C4-2B (cell line): ENCODE measurements at regions not wholly inside any gene's neighbourhood (a gene's known extent, or its start where the extent isn't known, plus 50 kb on each side); places are given as distances from the start of the nearest gene placed in this dataset.

Experiments
- H3K27ac ChIP-seq: fragments of 450-650 bp; 2 replicates; pipeline ENCODE4 v1.5.1; 2017
- CTCF ChIP-seq: fragments of 450-650 bp; conservative IDR thresholded peaks from 2 replicates; pipeline ENCODE4 v1.5.1; 2017; ENCODE audit warnings: mild to moderate bottlenecking
- ZFX ChIP-seq: fragments of 450-650 bp; IDR thresholded peaks from 2 replicates; pipeline ENCODE4 v1.6.1; 2017

GRCh38 chr2:83071914-83072313, 1387.2 kb downstream of the SUCLG1 start:
- no peak overlapping the region for H3K27ac ChIP-seq
- TF ChIP-seq ZFX (no peak), CTCF (peak; percentile 7; the same call in 1 of the 2 replicates)

- no peak overlapping the region for H3K27ac ChIP-seq
- TF ChIP-seq CTCF (no peak), ZFX (no peak)
Observed at GRCh38 chr2:83071352-83071751, 1387.7 kb downstream of the SUCLG1 start.

- TF ChIP-seq ZFX (no peak), CTCF (no peak)
- H3K27ac ChIP-seq = no peak overlapping the region
Observed at GRCh38 chr2:83069724-83070123, 1389.4 kb downstream of the SUCLG1 start.

- TF ChIP-seq CTCF (no peak), ZFX (no peak)
- H3K27ac ChIP-seq = no peak overlapping the region
Observed at GRCh38 chr2:83068714-83069113, 1390.4 kb downstream of the SUCLG1 start.

GRCh38 chr2:83067947-83068346, 1391.1 kb downstream of the SUCLG1 start:
- H3K27ac ChIP-seq = no peak overlapping the region
- TF ChIP-seq ZFX (no peak), CTCF (no peak)

- no peak for TF ChIP-seq CTCF
- TF ChIP-seq ZFX = no peak
- H3K27ac ChIP-seq = no peak overlapping the region
Observed at GRCh38 chr2:83063933-83064332, 1395.1 kb downstream of the SUCLG1 start.

- no peak overlapping the region for H3K27ac ChIP-seq
- TF ChIP-seq CTCF = no peak
- no peak for TF ChIP-seq ZFX
Observed at GRCh38 chr2:83063511-83063910, 1395.6 kb downstream of the SUCLG1 start.
